SK-N-SH (cell line): ENCODE measurements at regions not wholly inside any gene's neighbourhood (a gene's known extent, or its start where the extent isn't known, plus 50 kb on each side); places are given as distances from the start of the nearest gene placed in this dataset.

Source experiments
- CTCF ChIA-PET: fragments of 300-600, 350-600 bp; formaldehyde crosslinking; extraction: SDS; loops from one replicate; lab custom pipeline; 2021; lab: Yijun Ruan, JAX
- POLR2A ChIA-PET: fragments of 350-600 bp; sonication (Branson Sonifier 250); formaldehyde crosslinking; extraction: SDS; loops from one replicate; lab custom pipeline; 2020; ENCODE audit warnings: antibody characterized with exemption, inconsistent platforms; lab: Yijun Ruan, JAX
- DNase-seq: peaks from one replicate; pipeline ENCODE4 v3.0.0; 2012
- H2AFZ ChIP-seq: fragments of 200-600 bp; sonication (generic); 2 replicates; pipeline ENCODE4 v1.8.1; 2016; ENCODE audit warnings: antibody characterized with exemption, mild to moderate bottlenecking, low read depth
- H3F3A ChIP-seq: fragments of 200-600 bp; sonication (generic); replicated peaks from 2 replicates; pipeline ENCODE3; 2016; ENCODE audit warnings: antibody characterized with exemption, mild to moderate bottlenecking; ENCODE audit not compliant: insufficient read depth
- H3K27ac ChIP-seq, 2 experiments: fragments of 200-500 bp in 1 of 2; fragments of 200-600 bp in 1 of 2; sonication (Bioruptor generic) in 1 of 2; sonication (generic), shearing (Covaris generic) in 1 of 2; 2 replicates each; pipeline versions ENCODE4 v1.5.1 to v1.6.1; 2014 to 2016; ENCODE audit warnings: low read depth in 2 of 2, inconsistent platforms in 1 of 2, low read length in 1 of 2, mild to moderate bottlenecking in 1 of 2, mixed read lengths in 1 of 2
- H3K27me3 ChIP-seq: fragments of 200-600 bp; sonication (generic), shearing (Covaris generic); 2 replicates; pipeline ENCODE4 v1.6.1; 2016; ENCODE audit warnings: mixed run types; ENCODE audit not compliant: insufficient read depth
- H3K36me3 ChIP-seq, 2 experiments: fragments of 200-500 bp in 1 of 2; fragments of 200-600 bp in 1 of 2; sonication (Bioruptor generic) in 1 of 2; sonication (generic) in 1 of 2; replicated peaks in 1 of 2; 2 replicates each; pipeline versions ENCODE3 to v1.5.1; 2014 to 2016; ENCODE audit warnings: low read length in 1 of 2, mild to moderate bottlenecking in 1 of 2; ENCODE audit not compliant: insufficient read depth in 2 of 2, control insufficient read depth in 1 of 2
- H3K4me1 ChIP-seq, 2 experiments: fragments of 200-500 bp in 1 of 2; fragments of 200-600 bp in 1 of 2; sonication (Bioruptor generic) in 1 of 2; sonication (generic), shearing (Covaris generic) in 1 of 2; 2 replicates each; pipeline versions ENCODE4 v1.5.1 to v1.6.1; 2014 to 2016; ENCODE audit warnings: low read depth in 1 of 2, low read length in 1 of 2, mixed run types in 1 of 2; ENCODE audit not compliant: insufficient read depth in 2 of 2, control insufficient read depth in 1 of 2
- H3K4me2 ChIP-seq: fragments of 200-600 bp; sonication (generic), shearing (Covaris generic); 2 replicates; pipeline ENCODE4 v1.6.1; 2017; ENCODE audit warnings: mixed run types
- H3K4me3 ChIP-seq, 2 experiments: fragments of 200-500 bp in 1 of 2; fragments of 200-600 bp in 1 of 2; sonication (Bioruptor generic) in 1 of 2; sonication (generic), shearing (Covaris generic) in 1 of 2; 2 replicates each; pipeline versions ENCODE4 v1.5.1 to v1.8.1; 2014 to 2016; ENCODE audit warnings: low read depth in 2 of 2, inconsistent platforms in 1 of 2, low read length in 1 of 2, mild to moderate bottlenecking in 1 of 2, mixed read lengths in 1 of 2, moderate library complexity in 1 of 2
- H3K79me2 ChIP-seq: fragments of 200-600 bp; sonication (generic); 2 replicates; pipeline ENCODE4 v1.8.1; 2017; ENCODE audit warnings: mild to moderate bottlenecking; ENCODE audit not compliant: insufficient read depth
- H3K9ac ChIP-seq: fragments of 200-600 bp; sonication (generic); 2 replicates; pipeline ENCODE4 v1.6.1; 2017; ENCODE audit warnings: mixed run types
- H3K9me2 ChIP-seq: fragments of 200-600 bp; sonication (generic); 2 replicates; pipeline ENCODE4 v1.6.1; 2017; ENCODE audit warnings: mixed run types
- H3K9me3 ChIP-seq: fragments of 200-600 bp; sonication (generic); 2 replicates; pipeline ENCODE4 v1.6.1; 2017; ENCODE audit warnings: mixed run types, mild to moderate bottlenecking, moderate library complexity
- H4K20me1 ChIP-seq: fragments of 200-600 bp; sonication (generic); 2 replicates; pipeline ENCODE4 v1.6.1; 2017; ENCODE audit warnings: mild to moderate bottlenecking, mixed run types; ENCODE audit not compliant: insufficient read depth
- EP300 ChIP-seq, 2 experiments: IDR thresholded peaks; 2 replicates each; pipeline versions ENCODE4 v1.4.0 to v1.6.1; 2012; ENCODE audit warnings: borderline replicate concordance in 1 of 2, low read depth in 1 of 2, low read length in 1 of 2
- FOSL2 ChIP-seq: IDR thresholded peaks from 2 replicates; pipeline ENCODE4 v1.4.0; 2012; ENCODE audit warnings: low read depth, mild to moderate bottlenecking, moderate library complexity, borderline replicate concordance
- FOXM1 ChIP-seq: IDR thresholded peaks from 2 replicates; pipeline ENCODE4 v1.4.0; 2012; ENCODE audit warnings: low read depth, mild to moderate bottlenecking
- GABPA ChIP-seq: IDR thresholded peaks from 2 replicates; pipeline ENCODE4 v1.4.0; 2012; ENCODE audit warnings: low read depth, mild to moderate bottlenecking
- GATA2 ChIP-seq: sonication (generic); formaldehyde crosslinking; IDR thresholded peaks from 2 replicates; pipeline ENCODE4 v1.5.0; 2020; ENCODE audit warnings: mild to moderate bottlenecking, missing genetic modification reagents
- NFIC ChIP-seq: IDR thresholded peaks from 2 replicates; pipeline ENCODE4 v1.4.0; 2012; ENCODE audit warnings: borderline replicate concordance
- NRF1 ChIP-seq: IDR thresholded peaks from 2 replicates; pipeline ENCODE4 v1.6.1; 2012; ENCODE audit warnings: low read depth, mild to moderate bottlenecking, low read length
- PBX3 ChIP-seq: IDR thresholded peaks from 2 replicates; pipeline ENCODE4; 2012
- POLR2AphosphoS5 ChIP-seq: IDR thresholded peaks from 2 replicates; pipeline ENCODE4 v1.6.1; 2012; ENCODE audit warnings: low read depth, low read length
- REST ChIP-seq: IDR thresholded peaks from 2 replicates; pipeline ENCODE4 v1.6.1; 2012; ENCODE audit warnings: mild to moderate bottlenecking, low read depth, low read length, moderate library complexity
- RFX5 ChIP-seq: IDR thresholded peaks from 2 replicates; pipeline ENCODE4 v1.6.1; 2012; ENCODE audit warnings: mild to moderate bottlenecking, improper control_type of control experiment, low read length
- SIN3A ChIP-seq: IDR thresholded peaks from 2 replicates; pipeline ENCODE4 v1.6.1; 2012; ENCODE audit warnings: low read depth, mild to moderate bottlenecking, low read length, moderate library complexity, borderline replicate concordance
- TAF1 ChIP-seq: IDR thresholded peaks from 2 replicates; pipeline ENCODE4 v1.6.1; 2012; ENCODE audit warnings: low read depth, mild to moderate bottlenecking, low read length, moderate library complexity, borderline replicate concordance
- TF ChIP-seq, protein P1 (sequence below): fragments of 150-350 bp; IDR thresholded peaks from 2 replicates; pipeline ENCODE4 v1.6.1; 2016; ENCODE audit warnings: mild to moderate bottlenecking, low read depth, low read length
- TF ChIP-seq, protein P2 (sequence below): IDR thresholded peaks from 2 replicates; pipeline ENCODE4 v1.4.0; 2012; ENCODE audit warnings: low read depth

DNA sequence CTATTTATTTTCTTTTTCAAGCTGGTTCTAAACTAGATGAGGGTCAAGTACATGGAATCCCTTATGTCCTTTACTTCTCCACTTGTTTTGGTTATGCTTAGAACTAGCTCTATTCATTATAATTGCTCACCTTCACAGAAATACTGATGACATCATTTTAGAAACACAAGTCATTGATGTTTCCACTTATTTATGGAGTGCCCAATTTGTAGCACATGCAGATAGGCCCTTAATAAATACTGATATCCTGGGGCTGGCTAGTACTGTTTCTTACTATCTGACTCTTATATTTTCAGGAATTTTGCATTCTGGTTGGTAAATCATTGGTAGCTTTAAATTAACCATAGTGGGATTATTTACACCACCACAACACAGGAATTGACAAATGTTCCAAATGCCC lies 112.2 kb downstream of the NAA11 start:
- no peaks in the 10 kb centered on the region for H3K36me3 ChIP-seq
- H3F3A ChIP-seq: no peaks in the 10 kb centered on the region
- H3K27ac ChIP-seq: no peak overlapping the region
- H2AFZ ChIP-seq: no peak overlapping the region
- H3K27me3 ChIP-seq: no peaks in the 10 kb centered on the region
- TF ChIP-seq, protein P1, sequence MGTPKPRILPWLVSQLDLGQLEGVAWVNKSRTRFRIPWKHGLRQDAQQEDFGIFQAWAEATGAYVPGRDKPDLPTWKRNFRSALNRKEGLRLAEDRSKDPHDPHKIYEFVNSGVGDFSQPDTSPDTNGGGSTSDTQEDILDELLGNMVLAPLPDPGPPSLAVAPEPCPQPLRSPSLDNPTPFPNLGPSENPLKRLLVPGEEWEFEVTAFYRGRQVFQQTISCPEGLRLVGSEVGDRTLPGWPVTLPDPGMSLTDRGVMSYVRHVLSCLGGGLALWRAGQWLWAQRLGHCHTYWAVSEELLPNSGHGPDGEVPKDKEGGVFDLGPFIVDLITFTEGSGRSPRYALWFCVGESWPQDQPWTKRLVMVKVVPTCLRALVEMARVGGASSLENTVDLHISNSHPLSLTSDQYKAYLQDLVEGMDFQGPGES: no peak
- TF ChIP-seq, protein P2, sequence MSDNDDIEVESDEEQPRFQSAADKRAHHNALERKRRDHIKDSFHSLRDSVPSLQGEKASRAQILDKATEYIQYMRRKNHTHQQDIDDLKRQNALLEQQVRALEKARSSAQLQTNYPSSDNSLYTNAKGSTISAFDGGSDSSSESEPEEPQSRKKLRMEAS: no peak
- TF ChIP-seq PBX3: no peak
- no peak for TF ChIP-seq REST
- TF ChIP-seq NRF1: no peak
- no peak for TF ChIP-seq NFIC
- TF ChIP-seq RFX5: no peak
- TF ChIP-seq TAF1: no peak
- TF ChIP-seq POLR2AphosphoS5: no peak
- TF ChIP-seq SIN3A: no peak
- no peaks in the 10 kb centered on the region for H3K79me2 ChIP-seq
- H3K9me2 ChIP-seq: no peaks in the 10 kb centered on the region
- no peak for DNase-seq
- H4K20me1 ChIP-seq: no peaks in the 10 kb centered on the region
- no peak overlapping the region for H3K4me3 ChIP-seq
- H3K9ac ChIP-seq: no peak overlapping the region
- no peak overlapping the region for H3K4me2 ChIP-seq
- ChIA-PET POLR2A (no interaction called here), CTCF (no interaction called here)
- no peaks in the 10 kb centered on the region for H3K9me3 ChIP-seq
- H3K4me1 ChIP-seq: no peaks in the 10 kb centered on the region

- Histone ChIP-seq H3K79me2 (no peaks in the 10 kb centered on the region), H3K9me2 (no peaks in the 10 kb centered on the region), H3F3A (no peaks in the 10 kb centered on the region), H3K4me3 (no peak overlapping the region), H3K36me3 (no peaks in the 10 kb centered on the region), H3K27me3 (no peaks in the 10 kb centered on the region), H4K20me1 (no peaks in the 10 kb centered on the region), H3K9ac (no peak overlapping the region), H3K4me1 (no peaks in the 10 kb centered on the region), H3K4me2 (no peak overlapping the region), H2AFZ (no peak overlapping the region), H3K9me3 (no peaks in the 10 kb centered on the region), H3K27ac (no peak overlapping the region)
- DNase-seq: no peak
- ChIA-PET POLR2A (no interaction called here), CTCF (no interaction called here)
- TF ChIP-seq GABPA: no peak
- no peak for TF ChIP-seq FOXM1
- TF ChIP-seq FOSL2: no peak
- no peak for TF ChIP-seq EP300 (IDR thresholded peaks at IDR 0.05; ENCODE audit: borderline replicate concordance in 1 of 2, low read depth in 1 of 2, low read length in 1 of 2)
- TF ChIP-seq GATA2 (CRISPR knock-in tag): no peak
Observed at GRCh38 chr4:79213010-79213409, 112.9 kb downstream of the NAA11 start.
